DMS153 (cell line): ENCODE measurements at regions not wholly inside any gene's neighbourhood (a gene's known extent, or its start where the extent isn't known, plus 50 kb on each side); places are given as distances from the start of the nearest gene placed in this dataset.

ENCODE experiments used
- DNase-seq: peaks from one replicate; lab custom pipeline; 2025; lab: John Stamatoyannopoulos, UW

GRCh38 chr1:68551459-68551858, 54.6 kb upstream of the DEPDC1 start:
- no peak for DNase-seq

GRCh38 chr1:68558321-68559026, 61.6 kb upstream of the DEPDC1 start:
- DNase-seq: no peak

GRCh38 chr1:68565923-68566322, 69.0 kb upstream of the DEPDC1 start:
- DNase-seq: no peak

GRCh38 chr1:68570871-68571270, 74.0 kb upstream of the DEPDC1 start:
- DNase-seq: no peak

- DNase-seq: no peak
Observed at GRCh38 chr1:68571454-68572235, 74.8 kb upstream of the DEPDC1 start.

GRCh38 chr1:68585351-68585750, 88.5 kb upstream of the DEPDC1 start:
- DNase-seq: no peak

GRCh38 chr1:68586766-68587165, 89.9 kb upstream of the DEPDC1 start:
- no peak for DNase-seq

- no peak for DNase-seq
Observed at GRCh38 chr1:68588304-68588703, 91.4 kb upstream of the DEPDC1 start.

GRCh38 chr1:68590473-68590872, 93.6 kb upstream of the DEPDC1 start:
- DNase-seq: no peak

GRCh38 chr1:68594851-68595250, 98.0 kb upstream of the DEPDC1 start:
- DNase-seq: no peak

- DNase-seq: no peak
Observed at GRCh38 chr1:68600049-68600661, 103.3 kb upstream of the DEPDC1 start.

- no peak for DNase-seq
Observed at GRCh38 chr1:68608289-68608688, 111.4 kb upstream of the DEPDC1 start.

GRCh38 chr1:68615312-68615711, 118.4 kb upstream of the DEPDC1 start:
- no peak for DNase-seq

GRCh38 chr1:68617942-68618341, 121.1 kb upstream of the DEPDC1 start:
- no peak for DNase-seq

- no peak for DNase-seq
Observed at GRCh38 chr1:68620571-68620970, 123.7 kb upstream of the DEPDC1 start.

- DNase-seq: no peak
Observed at GRCh38 chr1:68623700-68624099, 126.8 kb upstream of the DEPDC1 start.

- DNase-seq: no peak
Observed at GRCh38 chr1:68624233-68624632, 127.4 kb upstream of the DEPDC1 start.

- DNase-seq: no peak
Observed at GRCh38 chr1:68625624-68626023, 128.7 kb upstream of the DEPDC1 start.

GRCh38 chr1:68633141-68633919, 136.4 kb upstream of the DEPDC1 start:
- peak; percentile 55 for DNase-seq

GRCh38 chr1:68644504-68644903, 147.6 kb upstream of the DEPDC1 start:
- DNase-seq: no peak

- DNase-seq: no peak
Observed at GRCh38 chr1:68651115-68651514, 154.2 kb upstream of the DEPDC1 start.

GRCh38 chr1:68653882-68654281, 157.0 kb upstream of the DEPDC1 start:
- DNase-seq: no peak
